Inflammatory macrophage treated with lipopolysaccharide for 4 hours (primary cell): ENCODE measurements at regions not wholly inside any gene's neighbourhood (a gene's known extent, or its start where the extent isn't known, plus 50 kb on each side); places are given as distances from the start of the nearest gene placed in this dataset.
A peak's percentile ranks its signal among the peaks of the same experiment; 100 is the strongest.
"Not testable (repeated sequence)": the region's sequence is repeated elsewhere in the genome, so short reads cannot be mapped to it uniquely, and the experiment has no call there.

Source experiments
- DNase-seq: peaks from one replicate; pipeline ENCODE4 v3.0.0-alpha.2; 2020

GRCh38 chr13:50277906-50278305, 262.7 kb downstream of the KCNRG start:
- no peak for DNase-seq

DNA sequence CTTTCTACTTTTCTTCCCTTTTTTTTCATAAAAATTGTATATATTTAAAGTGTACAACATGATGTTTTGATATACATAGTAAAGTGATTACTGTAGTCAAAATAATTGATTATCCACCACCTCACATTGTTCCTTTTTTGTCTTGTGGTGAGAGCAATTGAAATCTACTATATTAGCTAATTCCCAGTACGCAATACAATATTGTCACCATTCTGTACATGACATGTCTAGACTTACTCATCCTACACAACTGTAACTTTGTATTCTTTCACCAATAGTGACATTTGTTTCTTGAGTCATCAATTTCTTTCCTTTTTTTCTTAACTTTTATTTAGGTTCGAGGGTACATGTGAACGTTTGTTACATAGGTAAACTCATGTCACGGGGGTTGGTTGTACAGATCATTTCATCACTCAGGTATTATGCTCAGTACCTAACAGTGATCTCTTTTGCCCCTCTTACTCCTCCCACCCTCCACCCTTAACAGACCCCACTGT, 265.2 kb downstream of the KCNRG start:
- DNase-seq = peak; percentile 82

DNA sequence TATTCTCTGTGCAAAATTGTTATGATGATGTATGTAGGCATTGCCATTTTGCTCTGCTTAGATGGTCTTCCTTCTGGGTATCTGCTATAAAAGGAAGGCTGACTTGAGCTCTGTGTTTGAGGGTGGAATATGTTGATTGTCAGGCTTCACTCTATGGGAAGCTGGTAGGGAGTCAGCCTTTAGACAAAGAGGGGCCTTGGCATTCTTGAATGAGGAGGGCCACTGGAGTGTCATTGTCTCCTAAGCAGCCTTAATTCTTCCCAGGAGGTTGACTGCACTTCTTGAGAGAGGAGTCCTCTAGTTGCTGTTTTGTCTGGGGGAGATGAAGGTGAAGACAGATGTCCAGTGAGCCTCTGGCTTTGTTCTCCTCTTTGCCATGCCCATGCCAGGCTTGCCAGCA, 266.8 kb downstream of the KCNRG start:
- DNase-seq = no peak

GRCh38 chr13:50283017-50283416, 267.8 kb downstream of the KCNRG start:
- DNase-seq = peak; percentile 66

GRCh38 chr13:50284540-50284939, 269.3 kb downstream of the KCNRG start:
- peak; percentile 82 for DNase-seq

- DNase-seq = no peak
Measured at GRCh38 chr13:50285283-50285682, 270.0 kb downstream of the KCNRG start.

- DNase-seq = no peak
Measured at GRCh38 chr13:50286324-50286723, 271.1 kb downstream of the KCNRG start.

DNA sequence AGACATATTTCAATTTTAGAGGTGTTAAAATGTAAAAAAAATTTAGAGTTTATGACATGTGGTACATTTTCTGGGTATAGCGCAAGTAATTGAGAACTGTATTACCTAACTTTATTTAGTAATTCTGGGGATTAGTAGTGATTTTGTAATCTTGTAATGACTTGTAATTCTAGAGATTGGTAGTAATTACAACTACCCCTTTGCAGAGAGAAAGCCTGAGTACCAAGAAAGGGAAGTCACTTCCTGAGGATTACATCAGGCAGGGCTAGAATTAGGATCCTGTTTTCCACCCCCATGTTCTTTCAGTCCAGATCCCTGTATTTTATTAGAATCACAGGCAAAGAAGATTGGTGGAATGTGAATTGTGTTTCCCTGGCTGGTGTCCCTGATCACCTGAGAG, 274.9 kb downstream of the KCNRG start:
- peak; percentile 95 for DNase-seq

DNA sequence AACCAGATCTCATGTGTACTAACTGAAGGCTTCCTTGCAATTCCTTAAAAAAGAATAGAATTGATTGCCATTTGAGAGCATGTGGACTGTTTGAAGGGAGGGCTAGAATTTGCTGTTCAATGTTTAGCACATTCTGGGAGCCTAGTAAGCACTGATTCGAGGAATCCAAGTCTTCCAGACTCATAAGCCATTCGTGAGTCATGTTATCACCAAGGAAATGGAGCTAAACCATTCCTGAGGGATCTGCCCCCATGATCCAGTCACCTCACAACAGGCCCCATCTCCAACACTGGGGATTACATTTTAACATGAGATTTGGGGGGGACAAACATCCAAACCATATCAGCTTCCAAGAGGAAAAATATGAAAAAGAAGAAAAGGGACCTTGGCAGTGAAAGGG, 276.4 kb downstream of the KCNRG start:
- no peak for DNase-seq

DNA sequence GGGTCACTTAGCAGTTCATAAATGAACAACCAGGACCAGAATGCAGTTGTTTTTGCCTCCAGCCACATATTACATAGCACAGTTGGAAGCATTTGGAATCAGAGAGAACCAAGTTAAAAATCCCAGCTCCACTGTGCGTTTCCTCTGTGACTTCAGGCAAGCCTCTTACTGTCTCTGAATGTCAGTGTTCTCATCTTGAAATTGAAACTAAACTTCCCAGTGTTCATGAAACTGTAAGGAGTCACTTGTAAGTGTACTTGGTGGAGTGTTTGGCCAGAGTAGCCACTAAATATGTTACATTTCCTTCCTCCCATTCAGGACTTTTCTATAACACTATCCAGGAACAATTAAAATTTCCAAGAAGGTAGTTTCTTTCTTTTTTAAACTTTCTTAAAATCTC, 276.8 kb downstream of the KCNRG start:
- peak; percentile 91 for DNase-seq

- DNase-seq = not testable (repeated sequence)
Measured at GRCh38 chr13:50294425-50294824, 279.2 kb downstream of the KCNRG start.

DNA sequence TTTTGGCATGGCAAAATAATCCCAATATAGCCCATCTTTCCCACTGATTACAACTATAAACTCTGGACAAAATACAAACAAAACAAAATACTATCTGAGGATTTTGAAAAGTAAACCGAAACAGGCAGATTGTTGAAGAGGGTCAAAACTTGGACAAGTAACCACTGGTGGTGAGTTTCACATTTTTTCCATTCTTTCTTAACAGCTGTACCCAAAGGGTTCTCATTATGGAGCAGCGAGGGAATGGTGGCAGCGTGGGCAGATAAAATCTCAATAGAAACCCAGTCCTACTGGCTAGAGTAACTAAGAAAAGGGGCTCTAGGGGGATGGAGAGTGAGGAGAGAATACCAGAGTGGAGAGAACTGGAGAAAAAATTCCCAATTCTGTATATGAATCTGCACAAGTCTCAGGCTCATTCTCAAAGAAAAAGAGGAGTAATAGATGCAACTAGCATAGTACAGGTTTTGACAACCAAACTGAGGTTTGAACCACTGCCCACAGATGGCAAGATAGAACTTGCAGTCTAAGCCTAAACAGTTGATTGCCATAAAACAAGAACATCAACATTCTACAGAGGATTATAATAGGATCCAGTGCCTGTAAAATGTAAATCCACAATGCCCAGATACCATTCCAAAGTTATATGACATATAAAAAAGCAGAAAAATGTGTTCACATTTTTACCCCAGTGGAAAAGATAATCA, 284.5 kb downstream of the KCNRG start:
- no peak for DNase-seq

- no peak for DNase-seq
Measured at GRCh38 chr13:50303963-50304721, 288.9 kb downstream of the KCNRG start.

- DNase-seq = no peak
Measured at GRCh38 chr13:50306156-50306555, 290.9 kb downstream of the KCNRG start.

DNA sequence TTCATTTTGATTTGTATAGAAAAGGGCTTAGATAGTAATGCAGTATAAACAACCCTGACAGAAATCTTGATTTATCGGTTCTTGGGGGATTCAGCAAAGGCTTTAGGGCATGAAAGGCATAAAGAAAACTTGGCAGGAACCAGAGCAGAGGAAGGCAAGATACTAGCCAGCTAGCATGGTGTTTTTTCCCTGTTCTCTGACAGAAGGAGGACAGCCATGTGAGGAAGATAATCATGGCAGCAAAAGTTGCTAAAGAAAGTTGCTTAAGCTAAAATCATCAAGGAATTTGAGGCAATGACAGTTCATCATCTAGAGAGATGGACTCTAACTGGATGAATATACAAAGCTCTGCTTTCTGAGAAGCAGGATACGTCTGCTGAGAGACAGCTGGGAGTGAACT, 294.1 kb downstream of the KCNRG start:
- no peak for DNase-seq

DNA sequence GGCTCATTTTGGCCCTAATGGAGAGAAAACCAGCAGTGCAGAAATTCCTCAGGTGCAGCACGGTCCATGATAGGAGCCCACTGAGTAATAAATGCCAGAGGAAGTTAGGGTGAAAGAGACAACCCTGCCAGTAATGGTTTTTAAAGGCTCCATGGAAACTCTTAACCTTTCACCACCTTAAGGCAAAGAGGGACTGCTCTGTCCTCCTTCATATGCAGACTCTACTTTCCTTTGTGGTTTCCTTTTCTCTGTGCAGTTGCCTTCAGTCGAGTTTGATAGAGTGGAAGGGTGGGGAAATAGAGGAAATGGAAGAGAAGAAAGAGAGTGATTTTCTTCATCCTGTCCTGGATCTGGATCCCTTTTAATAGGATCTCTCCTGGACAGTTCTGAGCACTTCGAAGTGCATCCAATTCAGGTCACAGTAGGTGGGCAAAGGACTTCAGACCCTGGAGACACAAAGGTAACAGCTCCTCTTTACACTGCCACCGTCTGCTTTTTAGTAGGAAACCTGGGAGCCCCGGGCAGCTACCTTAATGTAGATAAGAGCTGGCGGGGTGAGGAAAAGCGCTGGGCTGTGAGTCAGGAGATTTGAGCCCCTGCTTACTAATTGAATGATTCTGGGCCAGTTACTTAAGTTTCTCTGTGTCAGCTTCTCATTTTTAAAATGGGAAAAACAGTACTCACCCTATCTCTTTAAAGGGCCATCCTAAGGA, 294.8 kb downstream of the KCNRG start:
- no peak for DNase-seq

GRCh38 chr13:50310734-50311133, 295.5 kb downstream of the KCNRG start:
- no peak for DNase-seq

GRCh38 chr13:50318887-50319286, 303.6 kb downstream of the KCNRG start:
- no peak for DNase-seq

DNA sequence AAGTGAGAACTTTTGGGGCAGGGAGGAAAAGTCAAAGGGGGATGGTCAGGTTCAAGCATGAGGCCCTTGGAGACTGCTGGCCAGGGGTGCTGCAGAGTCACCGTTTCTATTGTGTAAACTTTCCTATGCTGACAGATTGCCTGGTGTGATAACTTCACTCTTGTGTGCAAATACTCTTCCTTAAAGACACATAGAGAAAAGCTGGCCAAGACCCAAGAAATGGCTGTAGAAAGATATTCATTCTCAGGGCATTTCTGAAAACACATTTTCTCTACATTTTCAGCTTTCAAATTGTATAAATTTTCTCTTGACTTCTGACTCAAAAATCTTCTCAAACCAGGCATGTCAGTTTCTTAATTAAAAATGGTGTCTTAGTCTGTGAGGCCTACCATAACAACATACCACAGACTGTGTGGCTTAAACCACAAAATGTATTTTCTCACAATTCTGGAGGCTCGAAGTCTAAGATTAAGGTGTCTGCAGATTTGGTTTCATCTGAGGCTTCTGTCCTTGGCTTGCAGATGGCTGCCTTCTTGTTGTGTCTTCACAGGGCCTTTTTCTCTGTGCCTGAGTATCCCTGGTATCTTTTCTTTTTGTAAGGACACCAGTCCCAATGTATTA, 304.5 kb downstream of the KCNRG start:
- no peak for DNase-seq

DNA sequence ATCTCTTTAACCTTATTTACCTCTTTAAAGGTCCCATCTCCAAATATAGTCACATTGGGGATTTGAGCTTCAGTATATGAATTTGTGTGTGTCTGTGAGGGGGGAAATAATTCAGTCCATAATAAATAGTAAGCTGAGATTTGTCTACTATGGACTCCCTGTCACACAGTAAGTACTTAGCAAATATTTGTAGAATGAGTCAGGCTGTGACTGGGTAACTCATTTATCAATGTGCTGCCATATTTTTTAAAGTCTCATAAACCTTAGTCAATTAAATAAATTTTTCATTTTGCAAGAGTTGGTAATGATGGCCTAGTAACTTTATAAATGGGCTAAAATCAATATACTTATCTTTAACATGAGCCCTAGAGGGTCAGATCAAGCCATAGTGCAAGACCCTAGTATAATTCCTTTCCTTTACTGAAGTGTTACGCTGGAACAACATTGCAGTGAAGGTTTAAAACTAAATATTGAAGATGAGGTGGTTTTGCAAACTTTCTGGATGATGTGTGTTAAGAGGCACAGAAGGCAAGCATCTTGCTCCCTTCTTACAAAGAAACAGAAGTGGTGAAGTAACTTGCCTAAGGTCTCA, 305.1 kb downstream of the KCNRG start:
- no peak for DNase-seq

- DNase-seq = peak; percentile 59
Measured at GRCh38 chr13:50322006-50322405, 306.8 kb downstream of the KCNRG start.

- DNase-seq = peak; percentile 67
Measured at GRCh38 chr13:50323440-50324065, 308.3 kb downstream of the KCNRG start.
